ENCODE measurements at regions not wholly inside any gene's neighbourhood (a gene's known extent, or its start where the extent isn't known, plus 50 kb on each side); places are given as distances from the start of the nearest gene placed in this dataset.

- H3K27ac ChIP-seq = no peak overlapping the region
- no peak for TF ChIP-seq CTCF (IDR thresholded peaks at IDR 0.05)
- H3K4me1 ChIP-seq = no peaks in the 10 kb centered on the region
- no peaks in the 10 kb centered on the region for H3K36me3 ChIP-seq
- no peaks in the 10 kb centered on the region for H3K9me3 ChIP-seq
- ATAC-seq = no peak
- H3K27me3 ChIP-seq (ENCODE audit: low read depth) = no peaks in the 10 kb centered on the region
- intact Hi-C loops (cut with DNase I) = no loop called here
- no peak overlapping the region for H3K4me3 ChIP-seq
- DNase-seq = no peak
Observed at GRCh38 chr10:10498781-10499180, 518.9 kb upstream of the CELF2 start.

GRCh38 chr10:10499839-10500238 lies 517.8 kb upstream of the CELF2 start:
- H3K4me3 ChIP-seq = no peak overlapping the region
- no peaks in the 10 kb centered on the region for H3K4me1 ChIP-seq
- no peaks in the 10 kb centered on the region for H3K36me3 ChIP-seq
- intact Hi-C loops (cut with DNase I) = no loop called here
- TF ChIP-seq CTCF (IDR thresholded peaks at IDR 0.05) = no peak
- no peaks in the 10 kb centered on the region for H3K27me3 ChIP-seq (ENCODE audit: low read depth)
- DNase-seq (no peak), ATAC-seq (peak in 1 of 2 donors; percentile 23)
- no peaks in the 10 kb centered on the region for H3K9me3 ChIP-seq
- H3K27ac ChIP-seq = no peak overlapping the region

GRCh38 chr10:10500937-10501336 lies 516.7 kb upstream of the CELF2 start:
- intact Hi-C loops (cut with DNase I) = no loop called here
- TF ChIP-seq CTCF (IDR thresholded peaks at IDR 0.05) = no peak
- Histone ChIP-seq H3K36me3 (no peaks in the 10 kb centered on the region), H3K4me1 (no peaks in the 10 kb centered on the region), H3K9me3 (no peaks in the 10 kb centered on the region), H3K27me3 (ENCODE audit: low read depth) (no peaks in the 10 kb centered on the region), H3K27ac (no peak overlapping the region), H3K4me3 (no peak overlapping the region)
- no peak for ATAC-seq
- no peak for DNase-seq

- no peaks in the 10 kb centered on the region for H3K9me3 ChIP-seq
- no peaks in the 10 kb centered on the region for H3K4me1 ChIP-seq
- ATAC-seq (no peak), DNase-seq (no peak)
- H3K27me3 ChIP-seq (ENCODE audit: low read depth) = no peaks in the 10 kb centered on the region
- H3K27ac ChIP-seq = no peak overlapping the region
- intact Hi-C loops (cut with DNase I) = no loop called here
- TF ChIP-seq CTCF (IDR thresholded peaks at IDR 0.05) = no peak
- H3K4me3 ChIP-seq = no peak overlapping the region
- no peaks in the 10 kb centered on the region for H3K36me3 ChIP-seq
Observed at GRCh38 chr10:10503772-10504171, 513.9 kb upstream of the CELF2 start.

GRCh38 chr10:10508211-10508610 lies 509.5 kb upstream of the CELF2 start:
- Histone ChIP-seq H3K27ac (no peak overlapping the region), H3K4me1 (no peaks in the 10 kb centered on the region), H3K4me3 (no peak overlapping the region), H3K36me3 (no peaks in the 10 kb centered on the region), H3K27me3 (ENCODE audit: low read depth) (no peaks in the 10 kb centered on the region), H3K9me3 (no peaks in the 10 kb centered on the region)
- DNase-seq (no peak), ATAC-seq (no peak)
- no peak for TF ChIP-seq CTCF (IDR thresholded peaks at IDR 0.05)
- intact Hi-C loops (cut with DNase I) = no loop called here

- TF ChIP-seq CTCF (IDR thresholded peaks at IDR 0.05) = no peak
- no peak for DNase-seq
- Histone ChIP-seq H3K9me3 (no peaks in the 10 kb centered on the region), H3K27ac (no peak overlapping the region), H3K4me3 (no peak overlapping the region), H3K27me3 (ENCODE audit: low read depth) (no peaks in the 10 kb centered on the region), H3K4me1 (no peaks in the 10 kb centered on the region), H3K36me3 (no peaks in the 10 kb centered on the region)
- intact Hi-C loops (cut with DNase I) = no loop called here
- no peak for ATAC-seq
Observed at GRCh38 chr10:10510179-10510578, 507.5 kb upstream of the CELF2 start.
